Neural cell (in vitro differentiated cells): ENCODE measurements at regions not wholly inside any gene's neighbourhood (a gene's known extent, or its start where the extent isn't known, plus 50 kb on each side); places are given as distances from the start of the nearest gene placed in this dataset.

Source experiments
- H2AFZ ChIP-seq: fragments of 200-600, 300-800 bp; sonication (generic), shearing (Covaris generic); 2 replicates; pipeline ENCODE4 v1.6.0; 2014; ENCODE audit warnings: low read depth, mild to moderate bottlenecking, antibody characterized with exemption, low read length, moderate library complexity
- H3F3A ChIP-seq: fragments of 200-600 bp; shearing (Covaris generic); 2 replicates; pipeline ENCODE4 v1.6.1; 2016; ENCODE audit warnings: mild to moderate bottlenecking, moderate library complexity, mixed read lengths, antibody characterized with exemption, low read length; ENCODE audit not compliant: insufficient read depth, poor library complexity, severe bottlenecking
- H3K27ac ChIP-seq: fragments of 200-600, 300-800 bp; sonication (generic), shearing (Covaris generic); 2 replicates; pipeline ENCODE4 v1.5.1; 2014; ENCODE audit warnings: mild to moderate bottlenecking, low read length, moderate library complexity
- H3K27me3 ChIP-seq: fragments of 300-800, 200-600 bp; sonication (generic), shearing (Covaris generic); 2 replicates; pipeline ENCODE4 v1.6.0; 2014; ENCODE audit warnings: mild to moderate bottlenecking, low read depth, low read length, moderate library complexity; ENCODE audit not compliant: insufficient read depth
- H3K36me3 ChIP-seq: fragments of 300-800, 200-600 bp; sonication (generic), shearing (Covaris generic); 2 replicates; pipeline ENCODE4 v1.5.1; 2014; ENCODE audit warnings: mild to moderate bottlenecking, antibody characterized with exemption, low read length, moderate library complexity; ENCODE audit not compliant: insufficient read depth
- H3K4me2 ChIP-seq: fragments of 300-800, 200-600 bp; sonication (generic), shearing (Covaris generic); 2 replicates; pipeline ENCODE4 v1.6.0; 2014; ENCODE audit warnings: mild to moderate bottlenecking, low read length
- H3K4me3 ChIP-seq: fragments of 300-800, 200-600 bp; sonication (generic), shearing (Covaris generic); 2 replicates; pipeline ENCODE4 v1.5.1; 2014; ENCODE audit warnings: mild to moderate bottlenecking, low read length, moderate library complexity
- H3K79me2 ChIP-seq: fragments of 200-600 bp; shearing (Covaris generic); replicated peaks from 2 replicates; pipeline ENCODE4 v1.6.0; 2014; ENCODE audit warnings: mild to moderate bottlenecking, low read length, moderate library complexity; ENCODE audit not compliant: insufficient read depth
- H3K9ac ChIP-seq: fragments of 300-800, 200-600 bp; sonication (generic), shearing (Covaris generic); 2 replicates; pipeline ENCODE4 v1.6.1; 2016; ENCODE audit warnings: mild to moderate bottlenecking, low read length, mixed read lengths
- H3K9me2 ChIP-seq: fragments of 200-600 bp; shearing (Covaris generic); 2 replicates; pipeline ENCODE4 v1.6.1; 2016; ENCODE audit warnings: mild to moderate bottlenecking, low read length, mixed read lengths; ENCODE audit not compliant: insufficient read depth
- H3K9me3 ChIP-seq: fragments of 200-600, 300-800 bp; sonication (generic), shearing (Covaris generic); 2 replicates; pipeline ENCODE4 v1.6.1; 2016; ENCODE audit warnings: mild to moderate bottlenecking, mixed run types, low read length, moderate library complexity, mixed read lengths
- H4K20me1 ChIP-seq: fragments of 200-600 bp; shearing (Covaris generic); 2 replicates; pipeline ENCODE4 v1.6.1; 2016; ENCODE audit warnings: mild to moderate bottlenecking, mixed run types; ENCODE audit not compliant: insufficient read depth
- EP300 ChIP-seq: fragments of 450-650 bp; conservative IDR thresholded peaks from 2 replicates; pipeline ENCODE4 v1.6.1; 2014; ENCODE audit warnings: antibody characterized with exemption, mild to moderate bottlenecking, moderate library complexity; ENCODE audit not compliant: poor library complexity, severe bottlenecking
- EZH2 ChIP-seq: fragments of 200-600, 300-800 bp; shearing (Covaris generic), sonication (generic); IDR thresholded peaks from 2 replicates; pipeline ENCODE4 v1.6.1; 2014; ENCODE audit warnings: antibody characterized with exemption, low read length, borderline replicate concordance, mild to moderate bottlenecking; ENCODE audit not compliant: insufficient read depth, poor library complexity, severe bottlenecking
- MXI1 ChIP-seq: fragments of 450-650 bp; conservative IDR thresholded peaks from 2 replicates; pipeline ENCODE4 v1.6.1; 2014; ENCODE audit warnings: antibody characterized with exemption, mild to moderate bottlenecking; ENCODE audit not compliant: poor library complexity, severe bottlenecking
- POLR2AphosphoS5 ChIP-seq: IDR thresholded peaks from 2 replicates; pipeline ENCODE4 v1.6.1; 2012
- RAD21 ChIP-seq: fragments of 450-650 bp; conservative IDR thresholded peaks from 2 replicates; pipeline ENCODE4 v1.6.1; 2014; ENCODE audit warnings: antibody characterized with exemption, mild to moderate bottlenecking, moderate library complexity
- SMC3 ChIP-seq: fragments of 450-650 bp; conservative IDR thresholded peaks from 2 replicates; pipeline ENCODE4 v1.6.1; 2014; ENCODE audit warnings: antibody characterized with exemption, mild to moderate bottlenecking, moderate library complexity; ENCODE audit not compliant: poor library complexity
- TAF1 ChIP-seq: IDR thresholded peaks from 2 replicates; pipeline ENCODE4 v1.6.1; 2012; ENCODE audit warnings: low read depth
- TF ChIP-seq, protein P1 (sequence below): fragments of 450-650 bp; IDR thresholded peaks from 2 replicates; pipeline ENCODE4 v1.5.1; 2014; ENCODE audit warnings: antibody characterized with exemption, mild to moderate bottlenecking, moderate library complexity; ENCODE audit not compliant: poor library complexity, severe bottlenecking
- TF ChIP-seq, protein P2 (sequence below): IDR thresholded peaks from 2 replicates; pipeline ENCODE4 v1.6.1; 2012; ENCODE audit warnings: borderline replicate concordance

DNA sequence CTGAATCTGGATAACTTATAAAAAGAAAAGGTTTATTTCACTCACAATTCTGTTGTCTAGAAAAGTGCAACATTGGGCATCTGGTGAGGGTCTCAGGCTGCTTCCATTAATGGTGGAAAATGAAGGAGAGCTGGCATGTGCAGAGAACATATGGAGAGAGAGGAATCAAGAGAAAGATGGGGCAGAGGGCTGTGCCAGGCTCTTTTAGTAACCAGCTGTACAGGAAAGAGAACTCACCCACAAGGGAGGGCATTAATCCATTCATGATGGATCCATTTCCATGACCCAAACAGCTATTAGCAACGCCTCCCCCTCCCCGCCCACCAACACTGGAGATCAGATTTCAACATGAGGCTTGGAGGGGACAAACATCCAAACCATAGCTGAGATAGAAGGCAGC is 61.7 kb upstream of the LYZL1 start:
- no peak for TF ChIP-seq RAD21
- TF ChIP-seq, protein P1, sequence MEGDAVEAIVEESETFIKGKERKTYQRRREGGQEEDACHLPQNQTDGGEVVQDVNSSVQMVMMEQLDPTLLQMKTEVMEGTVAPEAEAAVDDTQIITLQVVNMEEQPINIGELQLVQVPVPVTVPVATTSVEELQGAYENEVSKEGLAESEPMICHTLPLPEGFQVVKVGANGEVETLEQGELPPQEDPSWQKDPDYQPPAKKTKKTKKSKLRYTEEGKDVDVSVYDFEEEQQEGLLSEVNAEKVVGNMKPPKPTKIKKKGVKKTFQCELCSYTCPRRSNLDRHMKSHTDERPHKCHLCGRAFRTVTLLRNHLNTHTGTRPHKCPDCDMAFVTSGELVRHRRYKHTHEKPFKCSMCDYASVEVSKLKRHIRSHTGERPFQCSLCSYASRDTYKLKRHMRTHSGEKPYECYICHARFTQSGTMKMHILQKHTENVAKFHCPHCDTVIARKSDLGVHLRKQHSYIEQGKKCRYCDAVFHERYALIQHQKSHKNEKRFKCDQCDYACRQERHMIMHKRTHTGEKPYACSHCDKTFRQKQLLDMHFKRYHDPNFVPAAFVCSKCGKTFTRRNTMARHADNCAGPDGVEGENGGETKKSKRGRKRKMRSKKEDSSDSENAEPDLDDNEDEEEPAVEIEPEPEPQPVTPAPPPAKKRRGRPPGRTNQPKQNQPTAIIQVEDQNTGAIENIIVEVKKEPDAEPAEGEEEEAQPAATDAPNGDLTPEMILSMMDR: no peak
- TF ChIP-seq TAF1: no peak
- TF ChIP-seq POLR2AphosphoS5: no peak
- no peak for TF ChIP-seq EP300
- no peak for TF ChIP-seq EZH2
- TF ChIP-seq MXI1: no peak
- TF ChIP-seq, protein P2, sequence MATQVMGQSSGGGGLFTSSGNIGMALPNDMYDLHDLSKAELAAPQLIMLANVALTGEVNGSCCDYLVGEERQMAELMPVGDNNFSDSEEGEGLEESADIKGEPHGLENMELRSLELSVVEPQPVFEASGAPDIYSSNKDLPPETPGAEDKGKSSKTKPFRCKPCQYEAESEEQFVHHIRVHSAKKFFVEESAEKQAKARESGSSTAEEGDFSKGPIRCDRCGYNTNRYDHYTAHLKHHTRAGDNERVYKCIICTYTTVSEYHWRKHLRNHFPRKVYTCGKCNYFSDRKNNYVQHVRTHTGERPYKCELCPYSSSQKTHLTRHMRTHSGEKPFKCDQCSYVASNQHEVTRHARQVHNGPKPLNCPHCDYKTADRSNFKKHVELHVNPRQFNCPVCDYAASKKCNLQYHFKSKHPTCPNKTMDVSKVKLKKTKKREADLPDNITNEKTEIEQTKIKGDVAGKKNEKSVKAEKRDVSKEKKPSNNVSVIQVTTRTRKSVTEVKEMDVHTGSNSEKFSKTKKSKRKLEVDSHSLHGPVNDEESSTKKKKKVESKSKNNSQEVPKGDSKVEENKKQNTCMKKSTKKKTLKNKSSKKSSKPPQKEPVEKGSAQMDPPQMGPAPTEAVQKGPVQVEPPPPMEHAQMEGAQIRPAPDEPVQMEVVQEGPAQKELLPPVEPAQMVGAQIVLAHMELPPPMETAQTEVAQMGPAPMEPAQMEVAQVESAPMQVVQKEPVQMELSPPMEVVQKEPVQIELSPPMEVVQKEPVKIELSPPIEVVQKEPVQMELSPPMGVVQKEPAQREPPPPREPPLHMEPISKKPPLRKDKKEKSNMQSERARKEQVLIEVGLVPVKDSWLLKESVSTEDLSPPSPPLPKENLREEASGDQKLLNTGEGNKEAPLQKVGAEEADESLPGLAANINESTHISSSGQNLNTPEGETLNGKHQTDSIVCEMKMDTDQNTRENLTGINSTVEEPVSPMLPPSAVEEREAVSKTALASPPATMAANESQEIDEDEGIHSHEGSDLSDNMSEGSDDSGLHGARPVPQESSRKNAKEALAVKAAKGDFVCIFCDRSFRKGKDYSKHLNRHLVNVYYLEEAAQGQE: no peak
- no peak for TF ChIP-seq SMC3
- Histone ChIP-seq H4K20me1 (no peaks in the 10 kb centered on the region), H3K9me2 (no peaks in the 10 kb centered on the region), H3K9me3 (no peaks in the 10 kb centered on the region), H3K79me2 (no peaks in the 10 kb centered on the region), H3K27me3 (no peaks in the 10 kb centered on the region), H2AFZ (no peak overlapping the region), H3K4me3 (no peak overlapping the region), H3K9ac (no peak overlapping the region), H3K36me3 (no peaks in the 10 kb centered on the region), H3K27ac (no peak overlapping the region), H3K4me2 (no peak overlapping the region), H3F3A (no peaks in the 10 kb centered on the region)

DNA sequence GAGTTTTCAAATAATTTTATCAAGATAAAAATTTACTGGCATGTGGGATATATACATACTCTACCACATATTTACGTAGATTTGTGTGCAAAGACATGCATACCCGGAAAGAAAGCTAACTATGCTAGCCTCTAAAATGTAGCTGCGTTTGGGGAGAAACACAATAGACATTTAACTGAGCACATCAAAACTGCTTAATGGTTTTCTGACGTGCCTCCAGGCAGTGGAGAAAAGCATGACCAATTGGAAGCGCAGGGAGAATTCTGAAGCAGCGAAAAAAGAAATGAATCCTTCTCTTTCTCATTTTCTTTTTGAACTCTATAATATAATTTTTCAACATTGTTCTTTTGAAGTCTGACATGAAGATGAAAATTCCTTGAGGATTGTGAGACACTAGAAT is 60.3 kb upstream of the LYZL1 start:
- H3K27me3 ChIP-seq: no peaks in the 10 kb centered on the region
- H3K9me3 ChIP-seq: no peaks in the 10 kb centered on the region
- H2AFZ ChIP-seq: no peak overlapping the region
- no peaks in the 10 kb centered on the region for H4K20me1 ChIP-seq
- no peak overlapping the region for H3K9ac ChIP-seq
- H3F3A ChIP-seq: no peaks in the 10 kb centered on the region
- H3K79me2 ChIP-seq: no peaks in the 10 kb centered on the region
- H3K27ac ChIP-seq: no peak overlapping the region
- H3K4me3 ChIP-seq: no peak overlapping the region
- TF ChIP-seq, protein P2: no peak
- TF ChIP-seq SMC3 (no peak), MXI1 (no peak), EP300 (no peak), TAF1 (no peak), EZH2 (no peak), RAD21 (no peak), POLR2AphosphoS5 (no peak)
- TF ChIP-seq, protein P1: no peak
- no peaks in the 10 kb centered on the region for H3K9me2 ChIP-seq
- no peaks in the 10 kb centered on the region for H3K36me3 ChIP-seq
- no peak overlapping the region for H3K4me2 ChIP-seq
